H1 (cell line): ENCODE measurements at regions not wholly inside any gene's neighbourhood (a gene's known extent, or its start where the extent isn't known, plus 50 kb on each side); places are given as distances from the start of the nearest gene placed in this dataset.

Experiments
- CTCF ChIA-PET: fragments of 300-600 bp; sonication (Branson Sonifier 250); formaldehyde crosslinking; loops from one replicate; lab custom pipeline; 2021; ENCODE audit not compliant: partially characterized antibody; lab: Charles Lee
- POLR2A ChIA-PET: fragments of 300-600 bp; sonication (Branson Sonifier 250); formaldehyde crosslinking; loops from one replicate; lab custom pipeline; 2021; ENCODE audit warnings: inconsistent platforms; ENCODE audit not compliant: partially characterized antibody; lab: Charles Lee
- DNase-seq, 2 experiments: peaks; one replicate each; pipeline versions ENCODE4 v3.0.0 to v3.0.0-alpha.2; 2010 to 2022; ENCODE audit warnings: low spot score in 2 of 2, low read depth in 1 of 2, mixed read lengths in 1 of 2
- FAIRE-seq: peaks from 2 replicates; lab custom pipeline; 2011; peaks lifted over from hg19 to GRCh38; lab: Jason Lieb, UNC
- H2AFZ ChIP-seq: 2 replicates; pipeline ENCODE4 v1.8.1; 2012; ENCODE audit warnings: low read length, inconsistent platforms
- H2AK5ac ChIP-seq: 2 replicates; pipeline ENCODE4 v1.6.1; 2013; ENCODE audit warnings: low read depth, low read length
- H2BK120ac ChIP-seq: replicated peaks from 2 replicates; pipeline ENCODE3; 2013; ENCODE audit warnings: low read depth, low read length, inconsistent platforms
- H2BK12ac ChIP-seq: 2 replicates; pipeline ENCODE4 v1.6.1; 2013; ENCODE audit warnings: low read depth, low read length
- H2BK15ac ChIP-seq: 2 replicates; pipeline ENCODE4 v1.6.1; 2013; ENCODE audit warnings: low read length
- H2BK20ac ChIP-seq: 2 replicates; pipeline ENCODE4 v1.6.1; 2013; ENCODE audit warnings: low read length
- H2BK5ac ChIP-seq: 2 replicates; pipeline ENCODE4 v1.6.1; 2013; ENCODE audit warnings: low read depth, low read length
- H3K14ac ChIP-seq: 2 replicates; pipeline ENCODE4 v1.6.1; 2013; ENCODE audit warnings: inconsistent platforms; ENCODE audit not compliant: insufficient read length
- H3K18ac ChIP-seq: 2 replicates; pipeline ENCODE4 v1.6.1; 2013; ENCODE audit warnings: low read length; ENCODE audit errors: extremely low read depth
- H3K23ac ChIP-seq: 2 replicates; pipeline ENCODE4 v1.6.1; 2013; ENCODE audit warnings: inconsistent platforms; ENCODE audit not compliant: insufficient read length
- H3K23me2 ChIP-seq: 2 replicates; pipeline ENCODE4 v1.6.1; 2013; ENCODE audit warnings: low read depth, low read length
- H3K27ac ChIP-seq: 2 replicates; pipeline ENCODE4 v1.6.1; 2011; ENCODE audit warnings: low read depth, low read length, inconsistent platforms
- H3K27me3 ChIP-seq, 4 experiments: replicated peaks in 1 of 4; 1 replicate in 1 of 4; 2 replicates in 3 of 4; pipeline versions ENCODE4 v1.6.1 to v1.8.1; 2011 to 2013; ENCODE audit warnings: low read length in 3 of 4, mild to moderate bottlenecking in 3 of 4, inconsistent platforms in 2 of 4, mixed read lengths in 2 of 4, moderate library complexity in 1 of 4; ENCODE audit not compliant: control insufficient read depth in 3 of 4, insufficient read depth in 3 of 4; ENCODE audit errors: extremely low read depth in 1 of 4
- H3K36me3 ChIP-seq, 4 experiments: 2 replicates each; pipeline versions ENCODE4 v1.6.1 to v1.8.1; 2011 to 2013; ENCODE audit warnings: mild to moderate bottlenecking in 4 of 4, low read length in 3 of 4, moderate library complexity in 2 of 4, control low read depth in 1 of 4, inconsistent platforms in 1 of 4; ENCODE audit not compliant: insufficient read depth in 4 of 4, control insufficient read depth in 2 of 4
- H3K4ac ChIP-seq: replicated peaks from 2 replicates; pipeline ENCODE3; 2013; ENCODE audit warnings: low read length, low read depth, mixed read lengths, inconsistent platforms; ENCODE audit not compliant: insufficient read length
- H3K4me1 ChIP-seq, 4 experiments: replicated peaks in 1 of 4; 1 replicate in 1 of 4; 2 replicates in 3 of 4; pipeline versions ENCODE4 v1.6.1 to v1.8.1; 2011 to 2013; ENCODE audit warnings: low read length in 3 of 4, inconsistent platforms in 2 of 4, mixed read lengths in 1 of 4; ENCODE audit not compliant: insufficient read depth in 4 of 4, control insufficient read depth in 3 of 4
- H3K4me2 ChIP-seq, 2 experiments: 2 replicates each; pipeline versions ENCODE4 v1.6.1 to v1.8.1; 2011 to 2013; ENCODE audit warnings: low read depth in 2 of 2, low read length in 2 of 2, control low read depth in 1 of 2, inconsistent platforms in 1 of 2, mild to moderate bottlenecking in 1 of 2; ENCODE audit not compliant: insufficient read depth in 1 of 2
- H3K4me3 ChIP-seq, 4 experiments: fragments of 200-600, 300-600 bp in 1 of 4; sonication (generic), shearing (Covaris generic), sonication (Bioruptor Twin) in 1 of 4; 2 replicates each; pipeline versions ENCODE4 v1.5.1 to v1.8.1; 2011 to 2016; ENCODE audit warnings: low read length in 4 of 4, low read depth in 3 of 4, control low read depth in 2 of 4, inconsistent platforms in 2 of 4, mild to moderate bottlenecking in 2 of 4, mixed read lengths in 1 of 4, moderate library complexity in 1 of 4; ENCODE audit not compliant: insufficient read depth in 2 of 4; ENCODE audit errors: extremely low read depth in 1 of 4
- H3K56ac ChIP-seq: replicated peaks from 2 replicates; pipeline ENCODE3; 2013; ENCODE audit warnings: low read depth, mild to moderate bottlenecking, mixed read lengths, low read length, inconsistent platforms; ENCODE audit not compliant: insufficient read length
- H3K79me1 ChIP-seq: 2 replicates; pipeline ENCODE4 v1.6.1; 2013; ENCODE audit warnings: low read depth, low read length, control low read depth
- H3K79me2 ChIP-seq, 2 experiments: 2 replicates each; pipeline versions ENCODE4 v1.6.1 to v1.8.1; 2012 to 2013; ENCODE audit warnings: low read length in 2 of 2, mild to moderate bottlenecking in 2 of 2, inconsistent platforms in 1 of 2; ENCODE audit not compliant: insufficient read depth in 2 of 2, control insufficient read depth in 1 of 2
- H3K9ac ChIP-seq, 4 experiments: replicated peaks in 1 of 4; 1 replicate in 1 of 4; 2 replicates in 3 of 4; pipeline versions ENCODE4 v1.6.1 to v1.8.1; 2011 to 2013; ENCODE audit warnings: low read depth in 3 of 4, low read length in 3 of 4, control low read depth in 2 of 4, mild to moderate bottlenecking in 2 of 4, moderate library complexity in 2 of 4, inconsistent platforms in 1 of 4; ENCODE audit errors: extremely low read depth in 1 of 4
- H3K9me3 ChIP-seq, 2 experiments: 2 replicates each; pipeline versions ENCODE4 v1.6.1 to v1.8.1; 2012 to 2013; ENCODE audit warnings: mild to moderate bottlenecking in 2 of 2, moderate library complexity in 2 of 2, control low read depth in 1 of 2, inconsistent platforms in 1 of 2, low read depth in 1 of 2, low read length in 1 of 2, mixed read lengths in 1 of 2; ENCODE audit not compliant: insufficient read depth in 2 of 2
- H4K20me1 ChIP-seq, 2 experiments: replicated peaks in 1 of 2; 2 replicates each; pipeline versions ENCODE3 to v1.8.1; 2011 to 2013; ENCODE audit warnings: inconsistent platforms in 2 of 2, low read length in 2 of 2, mild to moderate bottlenecking in 1 of 2; ENCODE audit not compliant: insufficient read depth in 2 of 2, control insufficient read depth in 1 of 2
- H4K5ac ChIP-seq: 2 replicates; pipeline ENCODE4 v1.6.1; 2013; ENCODE audit warnings: low read length, low read depth, mixed read lengths, inconsistent platforms; ENCODE audit not compliant: insufficient read length
- H4K8ac ChIP-seq: 2 replicates; pipeline ENCODE4 v1.8.0; 2013; ENCODE audit warnings: mild to moderate bottlenecking, moderate library complexity, low read length, inconsistent platforms; ENCODE audit not compliant: insufficient read depth; ENCODE audit errors: extremely low read depth
- H4K91ac ChIP-seq: replicated peaks from 2 replicates; pipeline ENCODE3; 2013; ENCODE audit warnings: low read length, mixed read lengths, inconsistent platforms; ENCODE audit not compliant: insufficient read length
- CBX8 ChIP-seq: fragments of 300-800, 300-1000 bp; sonication (generic); IDR thresholded peaks from 2 replicates; pipeline ENCODE4 v1.7.1; 2016; ENCODE audit warnings: low read depth, low read length, borderline replicate concordance
- EZH2 ChIP-seq: fragments of 200-600 bp; sonication (generic); IDR thresholded peaks from 2 replicates; pipeline ENCODE4 v1.7.1; 2012; ENCODE audit warnings: low read depth, mild to moderate bottlenecking, moderate library complexity, low read length, inconsistent platforms; ENCODE audit not compliant: severe bottlenecking
- GTF2F1 ChIP-seq: IDR thresholded peaks from 2 replicates; pipeline ENCODE4 v1.6.1; 2012; ENCODE audit warnings: low read depth, low read length, improper control_type of control experiment, borderline replicate concordance
- KDM4A ChIP-seq: IDR thresholded peaks from one replicate; pipeline ENCODE4 v1.7.1; 2012; ENCODE audit warnings: low read depth, mild to moderate bottlenecking, moderate library complexity, low read length, inconsistent platforms; ENCODE audit not compliant: severe bottlenecking
- POLR2A ChIP-seq, 2 experiments: IDR thresholded peaks; 1 replicate in 1 of 2; 2 replicates in 1 of 2; pipeline ENCODE4 v1.6.1; 2011; ENCODE audit warnings: low read depth in 2 of 2, low read length in 2 of 2, mild to moderate bottlenecking in 2 of 2; ENCODE audit errors: control extremely low read depth in 1 of 2
- RNF2 ChIP-seq: fragments of 200-900, 300-1000 bp; sonication (generic); IDR thresholded peaks from 2 replicates; pipeline ENCODE4 v1.7.1; 2016; ENCODE audit warnings: borderline replicate concordance, low read depth, mild to moderate bottlenecking, antibody characterized with exemption, low read length; ENCODE audit not compliant: poor library complexity, severe bottlenecking; ENCODE audit errors: missing control alignments
- SP1 ChIP-seq: IDR thresholded peaks from 2 replicates; pipeline ENCODE4 v1.6.1; 2011; ENCODE audit warnings: low read depth, low read length
- SP4 ChIP-seq: IDR thresholded peaks from 2 replicates; pipeline ENCODE4 v1.6.1; 2012; ENCODE audit warnings: low read length, inconsistent platforms
- USF2 ChIP-seq: IDR thresholded peaks from 2 replicates; pipeline ENCODE4 v1.6.1; 2011; ENCODE audit warnings: low read length, improper control_type of control experiment
- YY1 ChIP-seq: IDR thresholded peaks from 2 replicates; pipeline ENCODE4 v1.6.1; 2011; ENCODE audit warnings: low read depth, mild to moderate bottlenecking, low read length
- ZNF274 ChIP-seq: IDR thresholded peaks from 2 replicates; pipeline ENCODE4 v1.7.0; 2012; ENCODE audit warnings: low read length, borderline replicate concordance; ENCODE audit errors: extremely low read depth
- WGBS, 2 experiments: shearing (Covaris generic) in 1 of 2; methylation state at CpG; one replicate each; pipeline versions ENCODE4 v1.1.6 to v1.1.7; 2013 to 2015; ENCODE audit warnings: low lambda C conversion rate in 2 of 2, mixed read lengths in 2 of 2, inconsistent platforms in 1 of 2, low coverage in 1 of 2, missing lambda C conversion rate in 1 of 2; ENCODE audit not compliant: insufficient replicate concordance in 2 of 2, insufficient coverage in 1 of 2, insufficient read length in 1 of 2; ENCODE audit errors: extremely low coverage in 1 of 2, missing lambda C conversion rate in 1 of 2; 5-methylcytosine and 5-hydroxymethylcytosine counted together
- TF ChIP-seq, protein P1 (sequence below): IDR thresholded peaks from 2 replicates; pipeline ENCODE4 v1.6.1; 2012; ENCODE audit warnings: low read length, inconsistent platforms

DNA sequence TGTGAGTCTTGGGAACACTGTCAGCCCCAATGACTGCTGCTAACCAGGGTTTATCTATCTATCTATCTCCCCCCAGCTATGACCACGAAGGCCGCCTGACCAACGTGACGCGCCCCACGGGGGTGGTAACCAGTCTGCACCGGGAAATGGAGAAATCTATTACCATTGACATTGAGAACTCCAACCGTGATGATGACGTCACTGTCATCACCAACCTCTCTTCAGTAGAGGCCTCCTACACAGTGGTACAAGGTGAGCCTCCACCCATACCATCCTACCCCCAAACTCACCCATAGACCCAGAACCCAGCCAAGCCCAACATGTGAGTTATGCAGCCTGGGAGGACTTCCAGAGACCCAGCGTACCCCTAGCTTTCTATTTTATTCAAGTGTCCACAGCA lies 65.4 kb upstream of the WWC1 start:
- POLR2A ChIA-PET: no interaction called here
- 96% methylated on average over 10 of the region's 10 CpGs; no CpG with 5 or more reads in 1 of the 2 experiments for WGBS, 2 experiments
- no peak for DNase-seq
- no peak for TF ChIP-seq EZH2
- TF ChIP-seq, protein P1, sequence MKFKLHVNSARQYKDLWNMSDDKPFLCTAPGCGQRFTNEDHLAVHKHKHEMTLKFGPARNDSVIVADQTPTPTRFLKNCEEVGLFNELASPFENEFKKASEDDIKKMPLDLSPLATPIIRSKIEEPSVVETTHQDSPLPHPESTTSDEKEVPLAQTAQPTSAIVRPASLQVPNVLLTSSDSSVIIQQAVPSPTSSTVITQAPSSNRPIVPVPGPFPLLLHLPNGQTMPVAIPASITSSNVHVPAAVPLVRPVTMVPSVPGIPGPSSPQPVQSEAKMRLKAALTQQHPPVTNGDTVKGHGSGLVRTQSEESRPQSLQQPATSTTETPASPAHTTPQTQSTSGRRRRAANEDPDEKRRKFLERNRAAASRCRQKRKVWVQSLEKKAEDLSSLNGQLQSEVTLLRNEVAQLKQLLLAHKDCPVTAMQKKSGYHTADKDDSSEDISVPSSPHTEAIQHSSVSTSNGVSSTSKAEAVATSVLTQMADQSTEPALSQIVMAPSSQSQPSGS: no peak
- no peak for TF ChIP-seq YY1
- TF ChIP-seq KDM4A: no peak
- TF ChIP-seq GTF2F1: no peak
- TF ChIP-seq CBX8: no peak
- no peak for TF ChIP-seq POLR2A (IDR thresholded peaks at IDR 0.05; ENCODE audit: control extremely low read depth in 1 of 2, low read depth in 2 of 2, low read length in 2 of 2)
- no peak for TF ChIP-seq SP4
- no peak for TF ChIP-seq RNF2
- no peak for TF ChIP-seq USF2
- TF ChIP-seq SP1: no peak
- no peak for TF ChIP-seq ZNF274

More for the DNA sequence above, 65.4 kb upstream of the WWC1 start:
- Histone ChIP-seq H3K79me1 (no peaks in the 10 kb centered on the region; the same call in 1 of the 2 replicates), H3K79me2 (no peaks in the 10 kb centered on the region), H2AFZ (no peak overlapping the region), H2BK5ac (no peak overlapping the region), H3K9me3 (no peaks in the 10 kb centered on the region), H3K14ac (no peak overlapping the region), H4K20me1 (no peaks in the 10 kb centered on the region), H3K4me2 (no peak overlapping the region), H4K8ac (no peak overlapping the region), H3K4ac (no peak overlapping the region), H3K9ac (no peak overlapping the region), H3K36me3 (no peaks in the 10 kb centered on the region), H3K56ac (no peak overlapping the region), H3K23ac (no peak overlapping the region), H2AK5ac (no peak overlapping the region), H2BK120ac (no peak overlapping the region), H2BK12ac (no peak overlapping the region), H4K91ac (no peak overlapping the region), H2BK20ac (no peak overlapping the region), H3K4me1 (peaks cover 0 to 4% (median under 1%) of the 10 kb centered on the region in 4 experiments; a peak in 3 of 7 replicates), H4K5ac (no peak overlapping the region), H3K27me3 (no peaks in the 10 kb centered on the region), H3K23me2 (no peaks in the 10 kb centered on the region), H3K4me3 (no peak overlapping the region), H2BK15ac (no peak overlapping the region), H3K27ac (no peak overlapping the region), H3K18ac (no peak overlapping the region)
- FAIRE-seq: no peak
- CTCF ChIA-PET: no interaction called here
